ENCODE measurements at regions not wholly inside any gene's neighbourhood (a gene's known extent, or its start where the extent isn't known, plus 50 kb on each side); places are given as distances from the start of the nearest gene placed in this dataset.
A peak's percentile ranks its signal among the peaks of the same experiment; 100 is the strongest.

GRCh38 chr15:31828594-31828993, 201.7 kb upstream of the CHRNA7 start:
- no peak for DNase-seq (ENCODE audit: low spot score)

- no peak for DNase-seq (ENCODE audit: low spot score)
These were observed 199.7 kb upstream of the CHRNA7 start for GRCh38 chr15:31830591-31830990.

GRCh38 chr15:31831596-31831995, 198.7 kb upstream of the CHRNA7 start:
- DNase-seq (ENCODE audit: low spot score), result no peak

- no peak for DNase-seq (ENCODE audit: low spot score)
These were observed 195.7 kb upstream of the CHRNA7 start for GRCh38 chr15:31834654-31835053.

GRCh38 chr15:31839388-31839787, 190.9 kb upstream of the CHRNA7 start:
- DNase-seq (ENCODE audit: low spot score), result no peak

GRCh38 chr15:31840849-31841476, 189.4 kb upstream of the CHRNA7 start:
- DNase-seq (ENCODE audit: low spot score), result no peak

GRCh38 chr15:31842532-31843195, 187.7 kb upstream of the CHRNA7 start:
- DNase-seq (ENCODE audit: low spot score), result no peak

- DNase-seq (ENCODE audit: low spot score), result no peak
These were observed 186.8 kb upstream of the CHRNA7 start for GRCh38 chr15:31843426-31844055.

GRCh38 chr15:31845791-31846190, 184.5 kb upstream of the CHRNA7 start:
- no peak for DNase-seq (ENCODE audit: low spot score)

- no peak for DNase-seq (ENCODE audit: low spot score)
These were observed 182.4 kb upstream of the CHRNA7 start for GRCh38 chr15:31847961-31848360.

GRCh38 chr15:31848621-31849020, 181.7 kb upstream of the CHRNA7 start:
- DNase-seq (ENCODE audit: low spot score), result no peak

GRCh38 chr15:31852933-31853799, 177.1 kb upstream of the CHRNA7 start:
- DNase-seq (ENCODE audit: low spot score), result no peak

- DNase-seq (ENCODE audit: low spot score), result no peak
These were observed 173.7 kb upstream of the CHRNA7 start for GRCh38 chr15:31856581-31856980.

- no peak for DNase-seq (ENCODE audit: low spot score)
These were observed 173.1 kb upstream of the CHRNA7 start for GRCh38 chr15:31857194-31857593.

- DNase-seq (ENCODE audit: low spot score), result no peak
These were observed 172.3 kb upstream of the CHRNA7 start for GRCh38 chr15:31858026-31858425.

- DNase-seq (ENCODE audit: low spot score), result no peak
These were observed 164.1 kb upstream of the CHRNA7 start for GRCh38 chr15:31866248-31866647.

- peak; percentile 64 for DNase-seq (ENCODE audit: low spot score)
These were observed 162.5 kb upstream of the CHRNA7 start for GRCh38 chr15:31867536-31868442.

- no peak for DNase-seq (ENCODE audit: low spot score)
These were observed 160.5 kb upstream of the CHRNA7 start for GRCh38 chr15:31869686-31870307.

GRCh38 chr15:31870328-31871165, 159.8 kb upstream of the CHRNA7 start, which contains the start of gene OTUD7A:
Gene OTUD7A, minus strand, starts transcription at chr15:31870673.
- peak; percentile 78 for DNase-seq (ENCODE audit: low spot score)

All from hematopoietic multipotent progenitor cell treated with erythropoietin and hydrocortisone succinate and interleukin-3 and kit ligand, for 15 days (in vitro differentiated cells).